ENCODE measurements at regions not wholly inside any gene's neighbourhood (a gene's known extent, or its start where the extent isn't known, plus 50 kb on each side); places are given as distances from the start of the nearest gene placed in this dataset.

DNA sequence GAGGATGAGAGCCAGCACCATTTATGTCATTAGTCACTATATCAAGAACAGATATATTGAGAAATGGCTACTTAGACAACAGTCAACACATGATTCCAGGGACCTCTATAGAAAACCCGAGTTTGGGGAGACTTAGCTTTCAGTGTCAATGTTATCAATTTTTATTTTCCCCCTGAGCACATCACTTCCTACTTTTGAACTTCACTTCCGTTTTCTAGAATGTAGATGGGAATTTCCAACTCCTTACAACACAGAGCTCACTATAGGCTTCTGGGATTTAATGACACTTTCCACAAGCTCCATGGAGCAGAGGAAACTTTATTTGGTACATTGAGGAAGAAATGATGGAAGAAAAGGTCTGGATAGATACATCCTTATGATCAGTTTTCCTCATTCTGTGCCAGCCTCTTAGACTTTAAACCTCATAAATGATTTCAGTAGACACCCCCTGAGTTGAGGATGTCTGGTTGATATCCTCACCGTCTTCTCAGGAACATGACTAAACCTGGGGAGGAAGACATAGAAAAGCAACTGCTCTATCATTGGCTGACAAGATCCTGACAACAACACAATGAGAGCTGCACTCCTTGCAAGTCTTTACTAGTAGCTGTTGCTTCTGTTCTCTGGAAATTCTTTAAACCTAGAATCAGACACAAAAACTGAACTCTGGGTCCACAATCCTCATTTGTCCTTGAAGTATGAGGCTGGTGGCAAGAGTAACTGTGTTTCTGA lies 449.4 kb upstream of the OR4E1 start:
- Histone ChIP-seq H3K27ac (no peak overlapping the region), H3K4me3 (no peak overlapping the region), H3K4me1 (no peaks in the 10 kb centered on the region), H3K36me3 (no peaks in the 10 kb centered on the region), H3K9me3 (no peaks in the 10 kb centered on the region), H3K27me3 (no peaks in the 10 kb centered on the region)
- no peak for DNase-seq
- intact Hi-C loops (cut with DNase I), result no loop called here
- no peak for ATAC-seq
- TF ChIP-seq, protein P1, sequence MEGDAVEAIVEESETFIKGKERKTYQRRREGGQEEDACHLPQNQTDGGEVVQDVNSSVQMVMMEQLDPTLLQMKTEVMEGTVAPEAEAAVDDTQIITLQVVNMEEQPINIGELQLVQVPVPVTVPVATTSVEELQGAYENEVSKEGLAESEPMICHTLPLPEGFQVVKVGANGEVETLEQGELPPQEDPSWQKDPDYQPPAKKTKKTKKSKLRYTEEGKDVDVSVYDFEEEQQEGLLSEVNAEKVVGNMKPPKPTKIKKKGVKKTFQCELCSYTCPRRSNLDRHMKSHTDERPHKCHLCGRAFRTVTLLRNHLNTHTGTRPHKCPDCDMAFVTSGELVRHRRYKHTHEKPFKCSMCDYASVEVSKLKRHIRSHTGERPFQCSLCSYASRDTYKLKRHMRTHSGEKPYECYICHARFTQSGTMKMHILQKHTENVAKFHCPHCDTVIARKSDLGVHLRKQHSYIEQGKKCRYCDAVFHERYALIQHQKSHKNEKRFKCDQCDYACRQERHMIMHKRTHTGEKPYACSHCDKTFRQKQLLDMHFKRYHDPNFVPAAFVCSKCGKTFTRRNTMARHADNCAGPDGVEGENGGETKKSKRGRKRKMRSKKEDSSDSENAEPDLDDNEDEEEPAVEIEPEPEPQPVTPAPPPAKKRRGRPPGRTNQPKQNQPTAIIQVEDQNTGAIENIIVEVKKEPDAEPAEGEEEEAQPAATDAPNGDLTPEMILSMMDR (IDR thresholded peaks at IDR 0.05), result no peak

DNA sequence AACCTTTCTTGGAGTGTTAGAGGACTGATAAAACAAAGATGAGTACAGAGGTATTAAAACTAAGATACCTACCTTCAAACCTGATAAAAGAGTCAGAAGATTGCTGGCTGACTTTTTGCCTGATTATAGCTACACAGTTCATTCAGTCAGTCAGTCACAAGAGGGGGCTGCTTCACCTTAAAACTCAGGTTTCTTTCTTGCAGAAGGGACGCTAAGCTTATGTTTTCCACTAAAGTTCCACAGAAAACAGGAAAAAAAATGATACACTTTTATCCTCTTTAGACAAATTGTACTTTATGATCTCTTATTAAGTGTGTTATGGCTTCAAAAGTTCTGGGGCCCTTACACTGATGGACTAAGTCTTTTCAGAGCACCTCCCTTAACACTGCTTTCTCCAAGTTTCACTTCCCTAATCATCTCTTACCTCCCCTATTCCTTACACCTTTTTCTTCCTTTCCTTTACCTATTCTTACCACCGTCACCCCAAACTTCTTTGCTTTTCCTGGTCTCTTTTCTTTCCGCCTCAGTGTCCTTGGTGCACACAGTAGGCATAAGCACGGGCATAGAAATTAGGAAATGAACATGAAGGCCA lies 448.7 kb upstream of the OR4E1 start:
- H3K9me3 ChIP-seq, result no peaks in the 10 kb centered on the region
- no peaks in the 10 kb centered on the region for H3K4me1 ChIP-seq
- DNase-seq, result no peak
- intact Hi-C loops (cut with DNase I), result no loop called here
- no peaks in the 10 kb centered on the region for H3K36me3 ChIP-seq
- ATAC-seq, result no peak
- no peak overlapping the region for H3K27ac ChIP-seq
- H3K4me3 ChIP-seq, result no peak overlapping the region
- H3K27me3 ChIP-seq, result no peaks in the 10 kb centered on the region
- TF ChIP-seq, protein P1 (IDR thresholded peaks at IDR 0.05), result no peak

DNA sequence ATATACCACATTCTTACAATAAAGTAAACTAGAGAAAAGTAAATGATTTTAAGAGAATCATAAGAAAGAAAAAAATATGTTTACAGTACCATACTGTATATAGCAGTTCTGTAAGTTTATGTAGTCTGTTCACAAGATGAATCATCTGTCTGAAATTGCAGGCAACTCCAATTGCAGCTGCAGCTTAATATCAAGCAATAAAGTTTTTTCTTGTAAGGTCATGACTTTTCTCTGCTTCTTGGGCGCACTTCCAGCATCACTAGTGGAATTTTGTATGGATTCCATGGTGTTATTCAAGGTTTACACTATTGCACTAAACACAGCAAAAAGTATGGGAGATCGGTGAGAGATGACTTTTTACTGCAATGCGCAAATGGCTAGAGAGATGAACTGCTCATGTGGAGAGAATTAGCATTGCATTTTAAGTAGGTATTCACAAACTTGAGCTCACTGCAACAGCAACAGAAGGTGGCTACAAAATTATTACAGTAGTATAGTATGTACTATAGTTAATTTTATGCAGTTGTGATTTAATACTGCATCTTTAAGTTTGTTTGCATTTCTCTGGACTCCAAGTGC lies 445.4 kb upstream of the OR4E1 start:
- TF ChIP-seq, protein P1 (IDR thresholded peaks at IDR 0.05), result no peak
- H3K4me3 ChIP-seq, result no peak overlapping the region
- peak in 2 of 4 donors; percentile 41 to 58 for DNase-seq
- no peaks in the 10 kb centered on the region for H3K27me3 ChIP-seq
- H3K9me3 ChIP-seq, result no peaks in the 10 kb centered on the region
- H3K36me3 ChIP-seq, result no peaks in the 10 kb centered on the region
- no peak for ATAC-seq
- intact Hi-C loops (cut with DNase I), result no loop called here
- H3K4me1 ChIP-seq, result no peaks in the 10 kb centered on the region
- no peak overlapping the region for H3K27ac ChIP-seq

DNA sequence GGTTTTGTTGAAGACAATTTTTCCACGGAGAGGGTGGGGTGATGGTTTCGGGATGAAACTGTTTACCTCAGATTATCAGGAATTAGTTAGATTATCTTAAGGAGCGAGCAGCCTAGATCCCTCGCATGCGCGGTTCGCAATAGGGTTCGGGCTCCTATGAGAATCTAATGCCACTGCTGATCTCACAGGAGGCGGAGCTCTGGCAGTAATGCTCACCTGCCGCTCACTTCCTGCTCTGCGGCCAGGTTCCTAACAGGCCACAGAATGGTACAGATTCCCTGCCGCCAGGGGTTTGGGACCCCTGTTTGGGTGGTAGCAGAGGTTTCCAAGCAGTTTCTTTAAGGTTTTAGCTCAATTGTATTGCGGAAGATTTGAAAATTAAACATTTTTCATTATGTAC lies 439.8 kb upstream of the OR4E1 start:
- no peak overlapping the region for H3K4me3 ChIP-seq
- TF ChIP-seq, protein P1 (IDR thresholded peaks at IDR 0.05), result no peak
- H3K36me3 ChIP-seq, result no peaks in the 10 kb centered on the region
- no peak for DNase-seq
- ATAC-seq, result no peak
- H3K27ac ChIP-seq, result no peak overlapping the region
- no peaks in the 10 kb centered on the region for H3K4me1 ChIP-seq
- intact Hi-C loops (cut with DNase I), result no loop called here
- no peaks in the 10 kb centered on the region for H3K9me3 ChIP-seq
- H3K27me3 ChIP-seq, result no peaks in the 10 kb centered on the region

DNA sequence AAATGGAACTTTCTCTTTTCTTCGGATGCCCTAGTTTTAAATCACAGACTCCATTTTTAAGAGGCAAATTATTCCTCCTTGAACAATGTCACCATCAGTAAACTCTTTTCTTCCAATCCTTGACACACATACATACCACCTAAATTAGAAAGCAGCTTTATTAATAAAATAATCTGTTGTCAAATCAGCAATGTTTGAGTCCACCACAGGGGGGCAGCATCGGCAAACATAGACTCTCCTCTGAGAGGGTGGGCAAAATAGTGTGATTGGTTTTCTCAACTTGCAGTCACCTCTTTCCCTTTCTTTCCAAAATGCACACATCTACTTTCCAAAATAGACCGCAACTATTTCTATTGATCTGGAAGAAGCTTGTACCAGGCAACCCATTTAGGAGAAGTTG lies 438.4 kb upstream of the OR4E1 start:
- no peak overlapping the region for H3K27ac ChIP-seq
- DNase-seq (no peak), ATAC-seq (no peak)
- H3K9me3 ChIP-seq, result no peaks in the 10 kb centered on the region
- no peak overlapping the region for H3K4me3 ChIP-seq
- no peaks in the 10 kb centered on the region for H3K4me1 ChIP-seq
- intact Hi-C loops (cut with DNase I), result no loop called here
- no peaks in the 10 kb centered on the region for H3K27me3 ChIP-seq
- no peaks in the 10 kb centered on the region for H3K36me3 ChIP-seq
- TF ChIP-seq, protein P1 (IDR thresholded peaks at IDR 0.05), result peak; percentile 18 to 27

Measured in left lung (tissue), 4 donors.